RWPE2 (cell line): ENCODE measurements at regions not wholly inside any gene's neighbourhood (a gene's known extent, or its start where the extent isn't known, plus 50 kb on each side); places are given as distances from the start of the nearest gene placed in this dataset.
"Not testable (repeated sequence)": the region's sequence is repeated elsewhere in the genome, so short reads cannot be mapped to it uniquely, and the experiment has no call there.

Source experiments
- ATAC-seq: fragments of 200-7000 bp; cut with Tn5 transposase; 3 replicates; pipeline ENCODE4 v1.9.1; 2021; ENCODE audit warnings: low read depth
- DNase-seq: peaks from one replicate; pipeline ENCODE4 v3.0.0-alpha.2; 2020; ENCODE audit warnings: low spot score
- H3K27ac ChIP-seq: fragments of 450-650 bp; 2 replicates; pipeline ENCODE4 v1.5.1; 2017; ENCODE audit warnings: mild to moderate bottlenecking; ENCODE audit not compliant: poor library complexity, severe bottlenecking
- H3K27me3 ChIP-seq: fragments of 250-450 bp; sonication (Bioruptor Pico); 2 replicates; pipeline ENCODE4 v1.5.1; 2021; ENCODE audit warnings: mild to moderate bottlenecking, moderate library complexity; ENCODE audit not compliant: insufficient read depth, poor library complexity, severe bottlenecking
- H3K36me3 ChIP-seq: fragments of 250-450 bp; sonication (Bioruptor Pico); 2 replicates; pipeline ENCODE4 v1.5.1; 2020; ENCODE audit warnings: low read depth, mild to moderate bottlenecking, moderate library complexity
- H3K4me1 ChIP-seq: fragments of 250-450 bp; sonication (Bioruptor Pico); 2 replicates; pipeline ENCODE4 v1.5.1; 2021; ENCODE audit warnings: mild to moderate bottlenecking, moderate library complexity; ENCODE audit not compliant: insufficient read depth, poor library complexity, severe bottlenecking
- H3K4me3 ChIP-seq: fragments of 250-450 bp; sonication (Bioruptor Pico); 2 replicates; pipeline ENCODE4 v1.5.1; 2021; ENCODE audit warnings: mild to moderate bottlenecking, moderate library complexity; ENCODE audit not compliant: severe bottlenecking
- H3K9me3 ChIP-seq: fragments of 250-450 bp; sonication (Bioruptor Pico); 2 replicates; pipeline ENCODE4 v1.5.1; 2021; ENCODE audit warnings: mild to moderate bottlenecking, moderate library complexity; ENCODE audit not compliant: severe bottlenecking
- TF ChIP-seq, protein P1 (sequence below): fragments of 450-650 bp; IDR thresholded peaks from one replicate; pipeline ENCODE4 v1.5.1; 2017; ENCODE audit warnings: mild to moderate bottlenecking, moderate library complexity; ENCODE audit not compliant: poor library complexity, severe bottlenecking

DNA sequence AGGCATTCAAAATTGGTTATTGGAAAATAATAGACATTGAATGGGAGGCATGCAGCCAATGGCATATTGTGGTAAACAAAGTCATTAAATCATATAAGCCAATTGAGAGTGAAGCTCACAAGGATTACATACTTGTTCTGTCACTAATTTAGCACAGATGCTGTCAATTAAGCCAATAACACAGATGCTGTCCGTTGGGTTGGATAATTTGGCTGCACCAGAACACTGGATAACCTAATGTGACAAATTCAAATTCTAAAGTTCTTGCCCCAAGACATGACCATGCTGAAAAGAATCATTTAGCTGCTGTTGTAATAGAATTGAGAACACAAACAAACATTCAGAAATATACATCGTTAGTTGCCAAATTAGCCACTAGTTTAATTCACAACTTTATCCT, 1796.4 kb downstream of the EFNA5 start:
- H3K36me3 ChIP-seq, result no peaks in the 10 kb centered on the region
- H3K4me1 ChIP-seq, result no peaks in the 10 kb centered on the region
- no peak overlapping the region for H3K27ac ChIP-seq
- ATAC-seq (no peak), DNase-seq (no peak)
- no peaks in the 10 kb centered on the region for H3K27me3 ChIP-seq
- H3K4me3 ChIP-seq, result no peak overlapping the region
- no peaks in the 10 kb centered on the region for H3K9me3 ChIP-seq
- TF ChIP-seq, protein P1, sequence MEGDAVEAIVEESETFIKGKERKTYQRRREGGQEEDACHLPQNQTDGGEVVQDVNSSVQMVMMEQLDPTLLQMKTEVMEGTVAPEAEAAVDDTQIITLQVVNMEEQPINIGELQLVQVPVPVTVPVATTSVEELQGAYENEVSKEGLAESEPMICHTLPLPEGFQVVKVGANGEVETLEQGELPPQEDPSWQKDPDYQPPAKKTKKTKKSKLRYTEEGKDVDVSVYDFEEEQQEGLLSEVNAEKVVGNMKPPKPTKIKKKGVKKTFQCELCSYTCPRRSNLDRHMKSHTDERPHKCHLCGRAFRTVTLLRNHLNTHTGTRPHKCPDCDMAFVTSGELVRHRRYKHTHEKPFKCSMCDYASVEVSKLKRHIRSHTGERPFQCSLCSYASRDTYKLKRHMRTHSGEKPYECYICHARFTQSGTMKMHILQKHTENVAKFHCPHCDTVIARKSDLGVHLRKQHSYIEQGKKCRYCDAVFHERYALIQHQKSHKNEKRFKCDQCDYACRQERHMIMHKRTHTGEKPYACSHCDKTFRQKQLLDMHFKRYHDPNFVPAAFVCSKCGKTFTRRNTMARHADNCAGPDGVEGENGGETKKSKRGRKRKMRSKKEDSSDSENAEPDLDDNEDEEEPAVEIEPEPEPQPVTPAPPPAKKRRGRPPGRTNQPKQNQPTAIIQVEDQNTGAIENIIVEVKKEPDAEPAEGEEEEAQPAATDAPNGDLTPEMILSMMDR, result no peak

DNA sequence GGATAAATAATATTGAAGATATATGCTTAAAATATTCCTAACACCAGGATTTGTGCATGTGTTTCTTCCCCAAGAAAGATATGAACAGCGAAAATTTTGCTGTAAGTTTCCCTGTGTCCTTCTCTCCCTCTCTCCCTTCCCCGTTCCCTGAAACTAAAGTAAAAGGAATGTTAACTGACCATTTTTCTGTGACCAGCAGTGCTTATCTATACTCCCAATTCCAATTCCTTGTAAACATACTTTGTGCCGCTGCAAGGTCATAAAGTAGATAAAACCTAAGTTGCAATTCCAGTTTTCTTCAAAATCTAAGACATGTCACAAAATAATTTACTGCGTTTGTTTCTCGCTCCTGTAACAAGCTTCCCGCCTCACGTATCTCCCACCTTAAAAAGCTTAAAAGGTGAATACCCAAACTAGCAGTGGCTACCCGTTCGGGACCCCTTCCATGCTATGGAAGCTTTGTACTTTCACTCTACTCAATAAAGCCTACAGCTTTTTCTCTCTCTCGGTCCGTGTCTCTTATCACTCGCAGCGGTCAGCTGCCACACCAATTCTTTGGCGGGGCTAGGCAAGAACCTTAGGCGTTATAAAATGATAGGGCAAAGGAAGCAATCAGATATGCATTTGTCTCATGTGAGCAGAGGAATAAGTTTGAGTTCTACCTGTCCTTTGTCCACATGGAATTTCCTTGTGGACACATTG, 1798.0 kb downstream of the EFNA5 start:
- H3K36me3 ChIP-seq, result no peaks in the 10 kb centered on the region
- ATAC-seq (no peak), DNase-seq (no peak)
- no peak overlapping the region for H3K27ac ChIP-seq
- H3K27me3 ChIP-seq, result no peaks in the 10 kb centered on the region
- H3K9me3 ChIP-seq, result no peaks in the 10 kb centered on the region
- TF ChIP-seq, protein P1, result no peak
- H3K4me1 ChIP-seq, result no peaks in the 10 kb centered on the region
- no peak overlapping the region for H3K4me3 ChIP-seq

DNA sequence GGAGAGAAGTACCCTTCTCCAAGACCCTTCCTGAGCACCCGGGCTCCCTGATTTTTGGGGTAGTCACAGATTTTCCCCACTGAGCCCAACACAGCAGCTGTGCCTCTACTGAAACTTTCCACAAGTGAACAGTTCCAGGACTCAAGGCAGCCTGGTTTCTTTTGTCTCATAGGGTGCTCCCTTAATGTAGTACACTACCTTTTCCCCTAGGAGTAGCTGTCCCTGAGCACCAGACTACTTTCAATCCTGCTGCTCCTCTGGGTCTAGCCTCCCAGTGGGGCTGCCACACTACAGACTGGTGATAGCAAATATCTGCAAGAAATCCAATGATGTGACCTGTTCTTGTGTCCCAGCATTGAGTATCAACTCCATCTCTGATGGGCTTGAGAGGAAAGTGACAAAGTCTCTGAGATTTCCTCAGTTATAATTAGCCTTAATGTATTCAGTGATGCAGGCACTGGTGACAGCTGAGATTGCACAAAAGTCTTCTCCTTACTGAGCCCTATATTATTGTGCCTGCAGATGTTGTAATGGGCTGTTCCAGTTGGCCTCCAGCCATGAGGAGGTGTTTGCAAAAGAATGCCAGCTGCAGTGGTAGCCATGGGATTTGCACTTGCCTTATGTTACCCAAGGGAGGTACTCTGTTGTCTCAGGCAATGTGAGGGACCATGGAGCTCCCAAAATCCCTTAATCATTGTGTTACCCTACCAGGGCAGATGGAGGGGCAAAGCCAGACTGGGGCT, 1802.5 kb downstream of the EFNA5 start:
- H3K36me3 ChIP-seq, result no peaks in the 10 kb centered on the region
- peak; percentile 14; the same call in 1 of the 3 replicates for ATAC-seq

DNA sequence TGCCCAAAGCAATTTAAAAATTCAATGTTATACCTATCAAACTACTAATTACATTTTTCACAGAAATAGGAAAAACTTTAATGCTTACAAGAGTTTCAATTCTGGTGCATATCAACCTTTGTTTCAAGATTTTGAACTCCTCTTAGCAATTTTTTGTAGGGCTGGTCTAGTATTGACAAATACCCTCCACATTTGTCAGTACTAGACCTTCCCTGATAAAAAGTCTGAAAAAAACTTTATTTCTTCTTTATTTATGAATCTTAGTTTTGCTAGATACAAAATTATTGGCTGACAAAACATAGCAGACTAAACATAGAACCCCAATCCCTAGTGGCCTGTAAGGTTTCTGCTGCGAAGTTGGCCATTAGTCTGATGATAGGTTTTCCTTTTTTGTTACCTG, 1804.9 kb downstream of the EFNA5 start:
- no peak for ATAC-seq
- Histone ChIP-seq H3K4me1 (no peaks in the 10 kb centered on the region), H3K27ac (no peak overlapping the region), H3K4me3 (no peak overlapping the region), H3K9me3 (no peaks in the 10 kb centered on the region), H3K36me3 (no peaks in the 10 kb centered on the region), H3K27me3 (no peaks in the 10 kb centered on the region)
- DNase-seq, result no peak
- TF ChIP-seq, protein P1, result no peak

More for the DNA sequence above, 1802.5 kb downstream of the EFNA5 start:
- TF ChIP-seq, protein P1, result no peak
- Histone ChIP-seq H3K4me3 (no peak overlapping the region), H3K27ac (no peak overlapping the region), H3K27me3 (no peaks in the 10 kb centered on the region), H3K4me1 (no peaks in the 10 kb centered on the region), H3K9me3 (no peaks in the 10 kb centered on the region)
- no peak for DNase-seq

DNA sequence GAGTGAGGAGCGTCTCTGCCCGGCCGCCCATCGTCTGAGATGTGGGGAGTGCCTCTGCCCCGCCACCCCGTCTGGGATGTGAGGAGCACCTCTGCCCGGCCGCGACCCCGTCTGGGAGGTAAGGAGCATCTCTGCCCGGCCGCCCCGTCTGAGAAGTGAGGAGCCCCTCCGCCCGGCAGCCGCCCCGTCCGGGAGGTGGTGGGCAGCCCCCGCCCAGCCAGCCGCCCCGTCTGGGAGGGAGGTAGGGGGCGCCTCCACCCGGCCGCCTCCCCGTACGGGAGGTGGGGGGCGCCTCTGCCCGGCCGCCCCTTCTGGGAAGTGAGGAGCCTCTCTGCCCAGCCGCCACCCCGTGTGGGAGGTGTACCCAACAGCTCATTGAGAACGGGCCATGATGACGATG, 1811.4 kb downstream of the EFNA5 start:
- H3K36me3 ChIP-seq, H3K27me3 ChIP-seq, H3K27ac ChIP-seq, H3K4me1 ChIP-seq, ATAC-seq, H3K4me3 ChIP-seq, H3K9me3 ChIP-seq, DNase-seq: not testable (repeated sequence)
